ENCODE measurements at regions not wholly inside any gene's neighbourhood (a gene's known extent, or its start where the extent isn't known, plus 50 kb on each side); places are given as distances from the start of the nearest gene placed in this dataset.

- no peak for TF ChIP-seq POLR2AphosphoS5 (IDR thresholded peaks at IDR 0.05)
- TF ChIP-seq CTCF (IDR thresholded peaks at IDR 0.05): no peak
- no peak for TF ChIP-seq POLR2A (IDR thresholded peaks at IDR 0.05)
- no peak for TF ChIP-seq EP300 (IDR thresholded peaks at IDR 0.05)
Observed at GRCh38 chr7:122198581-122198980, 54.5 kb upstream of the AASS start.
